ENCODE measurements at regions not wholly inside any gene's neighbourhood (a gene's known extent, or its start where the extent isn't known, plus 50 kb on each side); places are given as distances from the start of the nearest gene placed in this dataset.

DNA sequence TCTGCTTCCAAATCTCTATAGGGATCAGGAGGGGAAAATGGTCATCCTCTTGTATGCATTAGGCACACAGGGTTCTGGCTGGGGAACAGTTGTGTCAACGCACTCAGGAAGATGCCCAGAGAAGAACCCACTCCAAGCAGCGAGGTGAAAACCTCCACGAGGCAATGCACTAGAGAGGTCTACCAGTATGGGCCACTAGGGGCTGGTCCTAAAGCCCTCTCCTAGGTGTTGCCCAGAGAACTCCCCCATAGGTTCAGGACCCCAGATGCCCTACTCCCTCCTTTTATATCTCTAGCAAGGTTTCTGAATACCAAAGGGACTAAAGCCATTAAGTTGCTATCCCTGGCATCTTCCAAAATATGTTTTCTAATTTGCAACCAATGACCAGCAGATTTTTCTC lies 142.7 kb upstream of the NLGN4X start:
- TF ChIP-seq, protein P1, sequence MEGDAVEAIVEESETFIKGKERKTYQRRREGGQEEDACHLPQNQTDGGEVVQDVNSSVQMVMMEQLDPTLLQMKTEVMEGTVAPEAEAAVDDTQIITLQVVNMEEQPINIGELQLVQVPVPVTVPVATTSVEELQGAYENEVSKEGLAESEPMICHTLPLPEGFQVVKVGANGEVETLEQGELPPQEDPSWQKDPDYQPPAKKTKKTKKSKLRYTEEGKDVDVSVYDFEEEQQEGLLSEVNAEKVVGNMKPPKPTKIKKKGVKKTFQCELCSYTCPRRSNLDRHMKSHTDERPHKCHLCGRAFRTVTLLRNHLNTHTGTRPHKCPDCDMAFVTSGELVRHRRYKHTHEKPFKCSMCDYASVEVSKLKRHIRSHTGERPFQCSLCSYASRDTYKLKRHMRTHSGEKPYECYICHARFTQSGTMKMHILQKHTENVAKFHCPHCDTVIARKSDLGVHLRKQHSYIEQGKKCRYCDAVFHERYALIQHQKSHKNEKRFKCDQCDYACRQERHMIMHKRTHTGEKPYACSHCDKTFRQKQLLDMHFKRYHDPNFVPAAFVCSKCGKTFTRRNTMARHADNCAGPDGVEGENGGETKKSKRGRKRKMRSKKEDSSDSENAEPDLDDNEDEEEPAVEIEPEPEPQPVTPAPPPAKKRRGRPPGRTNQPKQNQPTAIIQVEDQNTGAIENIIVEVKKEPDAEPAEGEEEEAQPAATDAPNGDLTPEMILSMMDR (conservative IDR thresholded peaks at IDR 0.05): no peak
- TF ChIP-seq EZH2 (IDR thresholded peaks at IDR 0.05; ENCODE audit: low read depth): no peak
